ENCODE measurements at regions not wholly inside any gene's neighbourhood (a gene's known extent, or its start where the extent isn't known, plus 50 kb on each side); places are given as distances from the start of the nearest gene placed in this dataset.

- TF ChIP-seq ZNF274 (IDR thresholded peaks at IDR 0.05; ENCODE audit: low read depth, low read length) (no peak), SUZ12 (IDR thresholded peaks at IDR 0.05; ENCODE audit: extremely low read depth, insufficient read depth, insufficient read length) (no peak)
These were observed 390.3 kb upstream of the CELF2 start for GRCh38 chr10:10627414-10627813.
